ENCODE measurements at regions not wholly inside any gene's neighbourhood (a gene's known extent, or its start where the extent isn't known, plus 50 kb on each side); places are given as distances from the start of the nearest gene placed in this dataset.

DNA sequence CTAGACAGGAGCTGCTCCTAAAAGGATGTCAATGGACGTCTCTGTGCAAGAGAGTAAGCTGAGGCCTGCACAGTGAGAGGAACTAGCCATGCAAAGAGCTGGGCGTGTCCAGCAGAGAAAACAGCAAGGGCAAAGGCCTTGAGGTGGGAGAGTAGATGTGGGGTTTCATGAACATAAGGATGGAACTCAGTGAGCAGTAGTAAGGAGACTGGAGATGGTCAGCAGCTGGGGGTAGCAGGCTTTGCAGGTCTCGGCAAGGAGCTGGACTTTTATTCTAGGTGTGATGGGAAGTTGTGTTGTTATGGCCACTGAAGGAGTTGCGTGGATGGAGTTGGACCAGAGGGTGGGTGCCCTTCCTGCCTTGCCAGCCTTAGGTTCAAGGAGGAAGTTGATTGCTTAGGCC lies 90.7 kb upstream of the SIRPA start:
- TF ChIP-seq KDM1A (CRISPR knock-in tag; IDR thresholded peaks at IDR 0.05): no peak
- TF ChIP-seq SRF (IDR thresholded peaks at IDR 0.05; ENCODE audit: low read depth, low read length): no peak
- TF ChIP-seq, protein P1, sequence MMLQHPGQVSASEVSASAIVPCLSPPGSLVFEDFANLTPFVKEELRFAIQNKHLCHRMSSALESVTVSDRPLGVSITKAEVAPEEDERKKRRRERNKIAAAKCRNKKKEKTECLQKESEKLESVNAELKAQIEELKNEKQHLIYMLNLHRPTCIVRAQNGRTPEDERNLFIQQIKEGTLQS (CRISPR knock-in tag; IDR thresholded peaks at IDR 0.05): no peak
- no peak for TF ChIP-seq MYNN (CRISPR knock-in tag; IDR thresholded peaks at IDR 0.05; ENCODE audit: low read depth)
- no peak for TF ChIP-seq ZNF558 (CRISPR knock-in tag; IDR thresholded peaks at IDR 0.05; ENCODE audit: borderline replicate concordance)

Data from HepG2 (cell line).